ENCODE measurements at regions not wholly inside any gene's neighbourhood (a gene's known extent, or its start where the extent isn't known, plus 50 kb on each side); places are given as distances from the start of the nearest gene placed in this dataset.

DNA sequence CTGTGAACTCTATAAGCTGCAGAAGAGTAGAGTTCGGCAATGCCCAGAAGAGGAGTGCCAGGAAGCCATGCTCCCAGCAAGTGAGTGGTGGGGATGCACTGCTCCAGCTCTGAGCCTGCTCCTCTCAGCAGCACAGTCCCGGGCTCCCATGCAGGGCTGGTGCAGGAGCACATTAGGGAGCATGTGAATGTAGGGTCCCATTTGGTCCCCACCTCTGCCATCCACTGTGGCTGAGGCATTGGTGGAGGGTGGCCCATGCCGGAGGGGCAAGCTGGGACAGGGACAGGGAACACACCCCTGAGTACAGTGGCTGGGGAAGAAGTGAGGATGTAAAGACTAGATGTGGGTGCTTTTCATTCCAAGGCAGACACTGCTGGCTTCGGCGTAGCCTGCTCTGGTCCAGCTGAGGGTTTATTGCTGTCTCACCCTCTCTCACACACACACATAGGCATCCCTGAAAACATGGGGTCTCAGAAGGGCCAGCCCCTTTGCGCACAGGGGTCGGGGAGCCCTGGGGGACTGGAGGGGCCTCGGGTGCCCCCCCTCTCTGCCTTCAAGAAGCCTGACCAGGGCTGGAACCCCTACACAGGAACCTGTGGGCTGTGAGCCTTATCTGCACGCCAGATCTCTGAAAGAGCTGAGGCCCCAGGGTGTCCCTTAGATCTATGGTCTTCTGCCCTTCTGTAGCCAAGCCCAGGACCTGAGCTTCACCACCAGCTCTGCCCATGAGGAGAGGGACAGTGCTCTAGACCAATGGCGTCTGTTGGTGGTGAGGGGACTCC lies 341.0 kb downstream of the TCERG1L start:
- no peak overlapping the region for H2AK5ac ChIP-seq (ENCODE audit: insufficient read length, low read length)
- no peak overlapping the region for H3K23ac ChIP-seq (ENCODE audit: insufficient read length, low read depth, low read length)
- H3K4ac ChIP-seq (ENCODE audit: low read depth, low read length): no peak overlapping the region
- TF ChIP-seq, protein P1, sequence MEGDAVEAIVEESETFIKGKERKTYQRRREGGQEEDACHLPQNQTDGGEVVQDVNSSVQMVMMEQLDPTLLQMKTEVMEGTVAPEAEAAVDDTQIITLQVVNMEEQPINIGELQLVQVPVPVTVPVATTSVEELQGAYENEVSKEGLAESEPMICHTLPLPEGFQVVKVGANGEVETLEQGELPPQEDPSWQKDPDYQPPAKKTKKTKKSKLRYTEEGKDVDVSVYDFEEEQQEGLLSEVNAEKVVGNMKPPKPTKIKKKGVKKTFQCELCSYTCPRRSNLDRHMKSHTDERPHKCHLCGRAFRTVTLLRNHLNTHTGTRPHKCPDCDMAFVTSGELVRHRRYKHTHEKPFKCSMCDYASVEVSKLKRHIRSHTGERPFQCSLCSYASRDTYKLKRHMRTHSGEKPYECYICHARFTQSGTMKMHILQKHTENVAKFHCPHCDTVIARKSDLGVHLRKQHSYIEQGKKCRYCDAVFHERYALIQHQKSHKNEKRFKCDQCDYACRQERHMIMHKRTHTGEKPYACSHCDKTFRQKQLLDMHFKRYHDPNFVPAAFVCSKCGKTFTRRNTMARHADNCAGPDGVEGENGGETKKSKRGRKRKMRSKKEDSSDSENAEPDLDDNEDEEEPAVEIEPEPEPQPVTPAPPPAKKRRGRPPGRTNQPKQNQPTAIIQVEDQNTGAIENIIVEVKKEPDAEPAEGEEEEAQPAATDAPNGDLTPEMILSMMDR (conservative IDR thresholded peaks at IDR 0.05): no peak
- H2BK5ac ChIP-seq (ENCODE audit: insufficient read length, low read length): no peak overlapping the region
- H3K9ac ChIP-seq (ENCODE audit: extremely low read depth, insufficient read length, low read length): no peak overlapping the region
- peak; percentile 10 for DNase-seq
- Mint-ChIP-seq H3K27ac (no peak overlapping the region; a peak in 1 of 7 replicates), H3K27me3 (ENCODE audit: low read depth) (no peaks in the 10 kb centered on the region; the same call in 1 of the 2 replicates), H3K4me1 (peaks cover 0 to 3% of the 10 kb centered on the region in 2 experiments; a peak in 3 of 4 replicates), H3K4me3 (no peak overlapping the region), H3K9me3 (peaks cover 3 to 15% of the 10 kb centered on the region in 2 experiments; a peak in 4 of 5 replicates), H3K36me3 (ENCODE audit: insufficient read depth in 1 of 3, low read depth in 3 of 3) (peaks cover 0 to 4% (median 3%) of the 10 kb centered on the region in 3 experiments; a peak in 2 of 7 replicates)
- no peak overlapping the region for H4K91ac ChIP-seq (ENCODE audit: insufficient read length, low read depth, low read length)
- no peak overlapping the region for H2BK12ac ChIP-seq (ENCODE audit: insufficient read length, low read depth, low read length)
- no peak overlapping the region for H2AFZ ChIP-seq (ENCODE audit: low read length)
- WGBS (ENCODE audit: extremely low coverage, insufficient read length, low lambda C conversion rate): no CpG with 5 or more reads among the region's 10 CpGs
- H2BK120ac ChIP-seq (ENCODE audit: low read depth, low read length, poor library complexity, severe bottlenecking): no peak overlapping the region
- no peaks in the 10 kb centered on the region for H4K20me1 ChIP-seq (ENCODE audit: control insufficient read depth, insufficient read depth, insufficient read length)
- no peak overlapping the region for H2BK20ac ChIP-seq (ENCODE audit: low read depth, low read length, poor library complexity, severe bottlenecking)
- H3K23me2 ChIP-seq (ENCODE audit: insufficient read length, low read depth, low read length, poor library complexity, severe bottlenecking): no peaks in the 10 kb centered on the region
- no peaks in the 10 kb centered on the region for H3K9me3 ChIP-seq (ENCODE audit: control insufficient read depth, low read depth, low read length)
- H3K14ac ChIP-seq (ENCODE audit: insufficient read depth, low read length): no peak overlapping the region
- H4K5ac ChIP-seq (ENCODE audit: insufficient read length, low read depth, low read length): no peak overlapping the region
- H4K8ac ChIP-seq (replicated peaks; ENCODE audit: insufficient read length, low read depth, low read length): no peak overlapping the region
- no peaks in the 10 kb centered on the region for H3K79me2 ChIP-seq (ENCODE audit: insufficient read depth, low read length)
- no peaks in the 10 kb centered on the region for H3K27me3 ChIP-seq (ENCODE audit: insufficient read depth, low read length)
- no peaks in the 10 kb centered on the region for H3K79me1 ChIP-seq (ENCODE audit: insufficient read depth, low read depth, low read length, poor library complexity, severe bottlenecking)
- H3K27ac ChIP-seq (ENCODE audit: insufficient read length, low read depth, low read length): no peak overlapping the region
- H3K4me1 ChIP-seq (ENCODE audit: insufficient read depth, low read length): no peaks in the 10 kb centered on the region
- H3K4me2 ChIP-seq (ENCODE audit: insufficient read depth, insufficient read length, low read length): no peak overlapping the region
- H3K56ac ChIP-seq (ENCODE audit: insufficient read length, low read depth, low read length): no peak overlapping the region
- H3K18ac ChIP-seq (ENCODE audit: insufficient read length, low read depth, low read length): no peak overlapping the region
- H3T11ph ChIP-seq (ENCODE audit: low read length): no peak overlapping the region
- no peak overlapping the region for H2BK15ac ChIP-seq (ENCODE audit: low read depth, low read length)

Data from H9 (cell line).